ENCODE measurements at regions not wholly inside any gene's neighbourhood (a gene's known extent, or its start where the extent isn't known, plus 50 kb on each side); places are given as distances from the start of the nearest gene placed in this dataset.
"Not testable (repeated sequence)": the region's sequence is repeated elsewhere in the genome, so short reads cannot be mapped to it uniquely, and the experiment has no call there.

DNA sequence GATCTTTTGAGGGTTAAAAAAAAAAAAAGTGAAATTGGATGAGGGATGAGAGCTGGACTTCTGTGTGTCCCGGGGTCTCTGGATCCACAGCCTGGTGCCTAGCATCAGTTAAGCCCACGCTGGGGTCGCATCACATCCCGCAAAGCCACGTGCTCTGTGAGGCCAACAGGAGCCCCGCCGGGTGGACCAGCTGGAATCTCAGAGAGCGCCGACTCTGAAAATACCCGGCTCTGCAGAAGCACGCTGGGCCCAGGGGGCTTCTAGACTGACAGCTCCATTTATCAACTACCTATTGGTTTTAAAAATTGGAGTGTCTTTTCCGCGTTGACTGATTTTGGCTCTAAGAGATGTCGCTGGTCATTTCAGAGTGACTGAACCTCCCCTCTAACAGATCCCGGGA lies 164.1 kb upstream of the PLGLB2 start:
- TF ChIP-seq, protein P1, sequence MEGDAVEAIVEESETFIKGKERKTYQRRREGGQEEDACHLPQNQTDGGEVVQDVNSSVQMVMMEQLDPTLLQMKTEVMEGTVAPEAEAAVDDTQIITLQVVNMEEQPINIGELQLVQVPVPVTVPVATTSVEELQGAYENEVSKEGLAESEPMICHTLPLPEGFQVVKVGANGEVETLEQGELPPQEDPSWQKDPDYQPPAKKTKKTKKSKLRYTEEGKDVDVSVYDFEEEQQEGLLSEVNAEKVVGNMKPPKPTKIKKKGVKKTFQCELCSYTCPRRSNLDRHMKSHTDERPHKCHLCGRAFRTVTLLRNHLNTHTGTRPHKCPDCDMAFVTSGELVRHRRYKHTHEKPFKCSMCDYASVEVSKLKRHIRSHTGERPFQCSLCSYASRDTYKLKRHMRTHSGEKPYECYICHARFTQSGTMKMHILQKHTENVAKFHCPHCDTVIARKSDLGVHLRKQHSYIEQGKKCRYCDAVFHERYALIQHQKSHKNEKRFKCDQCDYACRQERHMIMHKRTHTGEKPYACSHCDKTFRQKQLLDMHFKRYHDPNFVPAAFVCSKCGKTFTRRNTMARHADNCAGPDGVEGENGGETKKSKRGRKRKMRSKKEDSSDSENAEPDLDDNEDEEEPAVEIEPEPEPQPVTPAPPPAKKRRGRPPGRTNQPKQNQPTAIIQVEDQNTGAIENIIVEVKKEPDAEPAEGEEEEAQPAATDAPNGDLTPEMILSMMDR (IDR thresholded peaks at IDR 0.05): not testable (repeated sequence)
- TF ChIP-seq POLR2A (IDR thresholded peaks at IDR 0.05): not testable (repeated sequence)

All from lower leg skin (tissue), 3 donors.